ENCODE measurements at regions not wholly inside any gene's neighbourhood (a gene's known extent, or its start where the extent isn't known, plus 50 kb on each side); places are given as distances from the start of the nearest gene placed in this dataset.

GRCh38 chr7:137129025-137129424 lies 214.5 kb downstream of the PTN start:
- no peak for TF ChIP-seq CTCF (IDR thresholded peaks at IDR 0.05)
- TF ChIP-seq POLR2A (IDR thresholded peaks at IDR 0.05), result no peak
